Retina (tissue), 1 donor: ENCODE measurements at regions not wholly inside any gene's neighbourhood (a gene's known extent, or its start where the extent isn't known, plus 50 kb on each side); places are given as distances from the start of the nearest gene placed in this dataset.
"Not testable (repeated sequence)": the region's sequence is repeated elsewhere in the genome, so short reads cannot be mapped to it uniquely, and the experiment has no call there.

Experiments used
- DNase-seq: peaks from one replicate; pipeline ENCODE4 v3.0.0-alpha.2; 2016

DNA sequence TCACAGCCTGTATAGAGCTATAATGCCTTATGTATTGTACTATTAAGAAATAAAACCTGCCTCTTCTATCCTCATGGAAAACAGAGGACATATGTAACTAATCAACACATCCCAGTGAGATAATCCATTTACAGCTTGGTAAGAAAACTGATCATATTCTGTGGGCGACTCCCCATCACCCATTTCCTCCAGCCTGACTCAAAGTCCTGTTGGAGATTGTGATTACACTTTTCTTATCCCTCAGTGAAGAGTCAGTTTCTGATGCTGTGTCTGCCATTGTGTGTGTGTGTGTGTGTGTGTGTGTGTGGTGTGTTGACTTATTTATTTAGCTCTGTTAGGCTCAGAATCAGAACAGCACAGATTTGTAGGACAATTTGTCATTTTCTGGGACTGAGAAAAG lies 212.8 kb downstream of the FGF9 start:
- no peak for DNase-seq

DNA sequence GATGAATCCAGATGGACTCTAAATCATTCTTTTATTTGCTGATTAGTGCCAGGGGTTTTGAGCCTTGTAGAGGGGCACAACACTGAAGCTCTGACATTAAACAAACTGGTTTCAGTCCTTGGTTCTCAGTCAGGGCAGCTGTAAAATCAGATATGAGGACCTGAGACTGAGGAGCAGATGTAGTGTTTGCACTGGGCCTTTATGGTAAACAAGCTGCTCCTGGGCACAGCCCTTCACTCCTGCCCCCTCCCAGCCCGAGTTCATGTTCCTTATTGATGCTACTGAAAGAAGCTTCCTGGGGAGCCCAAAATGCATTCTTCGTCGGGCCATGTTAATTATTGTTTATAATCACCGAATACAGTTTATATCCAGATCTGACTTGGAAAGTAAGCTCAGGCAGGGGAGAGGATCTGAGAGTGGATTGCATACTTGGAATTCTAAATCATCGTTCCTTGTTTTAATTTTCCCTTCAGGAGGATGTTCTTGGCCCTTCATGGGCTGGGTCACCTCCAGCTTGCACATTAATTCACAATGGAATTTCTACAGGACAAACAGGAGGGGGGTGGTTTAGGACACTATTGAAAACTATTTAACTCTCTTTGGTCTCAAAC lies 213.5 kb downstream of the FGF9 start:
- no peak for DNase-seq

DNA sequence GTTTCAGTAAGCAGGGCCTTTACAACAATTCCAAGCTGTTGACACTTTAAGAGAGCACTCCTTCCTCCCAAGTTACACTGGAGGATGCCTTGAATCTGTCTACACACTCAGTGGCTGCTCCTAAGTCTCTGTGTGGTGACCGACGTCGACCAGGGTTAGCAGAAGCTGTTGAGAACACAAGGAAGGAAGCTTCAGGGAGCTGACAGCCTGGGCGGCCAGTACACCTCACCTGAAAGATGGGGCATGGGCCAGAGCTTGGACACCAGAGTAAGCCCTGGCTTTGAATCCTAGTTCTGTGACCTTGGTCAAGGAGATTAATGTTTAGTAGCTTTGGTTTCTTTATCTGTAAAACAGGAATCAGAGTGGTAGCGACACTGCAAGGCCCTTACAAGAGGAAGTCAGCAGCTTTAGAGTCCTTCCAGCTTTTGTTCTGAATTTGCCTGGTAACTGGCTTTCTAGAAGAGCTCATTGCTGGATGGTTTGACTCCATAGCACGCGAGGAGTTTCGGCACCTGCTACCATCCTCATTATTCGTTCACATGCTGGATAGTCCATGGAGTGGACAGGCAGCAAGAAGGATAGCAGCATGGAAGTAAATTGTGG lies 214.2 kb downstream of the FGF9 start:
- DNase-seq = no peak

DNA sequence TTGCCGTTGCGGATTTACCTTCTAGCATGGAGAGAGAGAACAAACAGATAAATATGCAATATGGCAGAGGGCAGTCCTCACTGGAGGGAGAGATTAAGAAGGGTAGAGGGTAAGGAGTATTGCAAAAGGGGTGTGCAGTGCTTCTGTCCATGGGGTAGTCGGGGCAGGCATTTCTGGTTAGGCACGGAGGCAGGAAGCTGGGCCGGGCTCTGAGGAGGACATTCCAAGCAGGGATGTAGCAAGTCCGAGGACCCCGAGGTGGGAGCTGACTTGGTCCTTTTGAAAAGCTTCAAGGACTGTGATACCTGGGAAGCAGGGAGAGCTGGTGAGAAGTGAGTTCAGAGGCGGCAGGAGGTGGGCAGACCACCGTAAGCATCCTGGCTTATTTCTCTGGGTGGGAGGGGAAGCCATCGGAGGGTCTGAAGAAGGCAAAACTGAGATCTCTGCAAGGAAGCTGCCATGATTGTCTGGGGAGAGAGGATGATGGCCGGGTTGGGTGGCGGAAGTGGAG lies 214.9 kb downstream of the FGF9 start:
- DNase-seq = no peak

DNA sequence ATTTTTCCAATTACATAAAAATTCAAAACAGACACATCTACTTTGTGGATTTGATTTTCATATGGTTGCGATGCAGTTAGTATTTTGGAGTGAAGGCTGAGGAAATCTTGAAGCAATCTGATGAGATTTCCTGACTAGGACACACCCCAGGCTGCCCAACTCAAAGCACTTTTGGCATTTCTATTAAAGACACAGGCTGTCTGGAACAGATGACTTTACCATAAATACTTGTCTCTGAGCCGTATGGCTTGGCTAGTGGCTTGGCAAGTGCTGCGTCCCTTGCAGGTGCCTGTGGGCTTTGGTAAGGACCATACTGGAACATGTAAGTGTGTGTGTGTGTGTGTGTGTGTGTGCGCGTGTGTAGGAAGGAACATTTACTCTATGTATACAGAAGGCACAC lies 218.8 kb downstream of the FGF9 start:
- no peak for DNase-seq

DNA sequence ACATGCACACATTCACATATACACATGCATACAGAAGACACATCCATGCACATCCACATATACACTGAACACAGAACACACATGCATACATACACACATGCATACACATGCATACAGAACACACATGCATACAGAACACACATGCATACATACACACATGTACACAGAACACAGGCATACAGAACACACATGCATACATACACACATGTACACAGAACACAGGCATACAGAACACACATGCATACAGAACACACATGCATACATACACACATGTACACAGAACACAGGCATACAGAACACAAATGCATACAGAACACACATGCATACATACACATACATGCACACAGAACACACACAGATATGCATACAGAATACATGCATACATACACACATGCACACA lies 219.3 kb downstream of the FGF9 start:
- DNase-seq = not testable (repeated sequence)

DNA sequence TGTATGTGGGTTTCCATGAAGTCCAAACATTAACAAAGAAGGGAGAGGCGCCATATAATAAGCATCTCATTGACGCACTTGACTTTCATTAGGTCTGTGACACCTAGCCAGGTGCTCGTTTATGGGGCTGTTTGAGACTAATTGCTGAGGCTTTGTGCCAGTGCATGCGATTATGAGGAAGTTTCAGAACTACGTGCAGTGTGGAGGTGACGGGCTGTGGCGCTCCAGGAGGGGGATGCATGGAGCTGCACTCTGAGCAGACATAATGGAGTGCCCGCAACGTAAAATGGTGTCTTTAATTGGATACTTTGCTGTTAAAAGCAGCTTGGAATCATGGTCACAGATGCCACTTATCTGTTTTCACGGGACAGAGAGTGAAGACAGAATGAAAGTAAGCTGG lies 223.2 kb downstream of the FGF9 start:
- DNase-seq = no peak

DNA sequence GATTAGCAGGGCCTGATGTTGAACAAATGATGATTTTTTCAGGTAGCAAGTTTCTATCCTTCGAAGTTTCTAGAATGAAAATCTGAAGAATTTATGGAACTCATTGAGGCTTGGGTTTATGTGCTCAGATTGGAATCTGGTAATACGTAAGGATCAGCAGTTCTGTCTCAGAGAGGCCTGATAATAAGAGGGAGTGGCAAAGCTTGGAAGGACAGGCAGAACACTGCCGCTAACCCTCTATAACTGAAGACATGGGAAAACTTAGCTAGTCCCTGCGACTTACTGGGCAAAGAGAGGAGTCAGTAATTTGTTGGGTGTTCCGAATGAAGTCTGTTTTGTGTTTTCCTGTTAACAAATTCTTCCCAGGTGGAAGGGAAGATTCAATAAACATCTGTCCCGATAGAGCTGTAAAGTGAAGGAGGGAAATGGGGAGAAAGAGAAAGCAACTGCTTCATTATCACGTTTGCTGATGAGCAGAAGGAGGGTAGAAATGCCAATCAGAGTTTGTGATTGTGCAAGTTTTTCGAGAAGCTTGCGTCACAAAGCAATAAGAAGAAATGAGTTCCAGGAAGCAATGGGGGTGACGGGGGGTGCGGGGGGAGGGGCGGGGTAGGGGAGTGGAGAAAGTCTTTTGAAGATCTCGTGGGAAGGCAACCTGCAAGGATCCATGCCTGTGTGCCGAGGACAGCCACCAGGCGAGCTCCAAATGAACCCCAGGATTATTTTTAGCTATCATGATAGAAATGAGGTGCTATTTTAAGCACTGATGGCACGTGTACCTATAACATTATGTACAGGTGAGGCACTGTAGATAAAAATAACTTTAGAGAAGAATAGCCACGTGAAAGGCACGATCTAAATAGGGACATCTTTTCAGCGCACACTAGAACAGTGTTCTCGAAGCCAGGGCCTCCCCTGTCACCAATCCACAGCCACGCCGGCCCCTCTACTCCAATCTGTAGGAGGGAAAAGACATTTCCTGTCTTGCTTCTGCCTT lies 224.1 kb downstream of the FGF9 start:
- DNase-seq = no peak

DNA sequence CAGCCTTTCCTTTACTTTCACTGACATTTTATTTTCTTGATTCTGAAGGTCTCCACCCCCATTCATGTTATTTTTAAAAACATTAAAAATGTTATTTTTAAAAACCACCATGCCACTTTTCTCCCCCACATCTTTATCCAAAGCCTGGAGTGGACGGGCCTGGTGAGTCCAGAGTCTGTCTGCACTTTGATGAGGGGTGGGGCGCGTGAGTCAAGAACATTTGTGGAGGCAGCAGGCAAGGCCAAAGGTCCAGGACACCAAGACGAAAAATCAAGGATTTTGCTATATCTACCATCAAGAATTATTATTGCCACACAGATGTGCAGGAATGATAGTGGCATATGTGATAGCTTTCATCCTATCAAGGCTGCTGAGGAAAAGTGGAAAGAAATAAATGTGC lies 224.9 kb downstream of the FGF9 start:
- no peak for DNase-seq

DNA sequence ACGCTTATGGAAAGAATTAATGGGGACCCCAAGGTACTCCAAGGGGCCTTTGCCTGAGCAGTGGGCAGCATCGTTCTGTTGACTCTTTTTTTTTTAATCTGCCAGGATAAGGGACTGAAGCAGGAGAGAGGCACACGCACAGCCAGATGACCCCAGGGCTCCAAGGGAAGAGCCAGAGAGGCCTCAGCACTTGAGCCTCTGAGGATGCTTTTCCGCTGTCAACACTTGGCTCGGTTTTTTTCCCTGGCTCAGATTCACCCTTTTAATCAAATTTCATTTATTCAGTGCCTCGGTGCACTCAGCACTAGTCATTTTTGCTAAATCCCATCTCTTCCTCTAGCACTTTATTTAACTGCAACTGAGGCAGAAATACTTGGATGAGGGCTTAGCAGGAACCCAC lies 226.3 kb downstream of the FGF9 start:
- no peak for DNase-seq

DNA sequence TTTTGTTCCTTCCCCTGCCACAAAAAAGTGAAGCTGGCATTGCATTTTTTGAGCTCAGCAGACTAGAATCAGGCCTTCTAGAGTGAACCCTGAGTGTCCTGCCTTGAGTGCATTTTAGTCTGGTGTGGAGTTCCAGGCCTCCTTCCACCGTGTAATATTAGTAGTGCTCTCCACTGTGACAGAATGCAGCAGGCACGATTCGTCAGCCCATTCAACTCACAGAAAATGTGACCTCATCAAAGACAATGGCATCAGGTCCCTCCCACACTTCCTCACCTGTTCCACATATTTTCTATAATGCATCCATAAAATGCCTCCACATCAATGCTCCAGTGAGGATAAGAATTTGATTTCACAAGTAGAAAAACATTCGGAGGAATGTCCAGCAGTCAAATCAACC lies 227.6 kb downstream of the FGF9 start:
- no peak for DNase-seq

DNA sequence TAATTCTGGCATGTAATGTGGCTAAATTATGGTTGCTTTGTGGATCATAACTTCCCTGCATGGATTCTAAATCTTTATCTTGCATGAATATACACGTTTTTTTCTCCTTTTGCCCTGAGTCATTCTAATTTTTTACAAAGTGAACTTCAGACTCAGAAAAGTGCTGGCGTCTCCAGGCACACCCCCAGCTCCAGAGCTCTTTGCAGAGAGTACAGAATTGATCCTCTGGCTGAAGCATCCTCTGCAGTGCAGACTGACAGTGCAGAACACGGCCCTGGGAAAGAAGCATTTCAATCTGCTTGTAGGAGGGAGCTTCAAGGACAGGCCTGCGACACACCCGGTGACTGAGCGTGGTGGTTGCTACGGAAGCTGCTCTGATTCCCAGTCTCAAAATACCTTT lies 228.1 kb downstream of the FGF9 start:
- no peak for DNase-seq

DNA sequence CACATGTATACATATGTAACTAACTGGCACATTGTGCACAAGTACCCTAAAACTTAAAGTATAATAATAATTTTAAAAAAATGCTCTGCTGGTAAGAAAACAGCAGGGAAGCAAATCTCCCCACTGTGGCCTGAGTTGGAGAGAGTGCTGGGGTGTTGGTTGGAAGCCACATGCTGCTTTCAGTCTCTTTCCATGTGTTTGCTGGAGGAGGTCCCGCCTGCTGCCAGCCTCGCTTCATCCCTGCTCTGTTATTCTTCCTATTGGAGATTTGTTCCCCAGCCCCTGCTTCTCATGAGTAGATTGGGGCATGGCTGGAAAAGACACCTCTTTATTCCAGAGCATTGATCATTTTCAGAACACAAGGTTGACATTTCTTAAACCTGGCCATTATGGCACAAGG lies 230.5 kb downstream of the FGF9 start:
- DNase-seq = no peak

DNA sequence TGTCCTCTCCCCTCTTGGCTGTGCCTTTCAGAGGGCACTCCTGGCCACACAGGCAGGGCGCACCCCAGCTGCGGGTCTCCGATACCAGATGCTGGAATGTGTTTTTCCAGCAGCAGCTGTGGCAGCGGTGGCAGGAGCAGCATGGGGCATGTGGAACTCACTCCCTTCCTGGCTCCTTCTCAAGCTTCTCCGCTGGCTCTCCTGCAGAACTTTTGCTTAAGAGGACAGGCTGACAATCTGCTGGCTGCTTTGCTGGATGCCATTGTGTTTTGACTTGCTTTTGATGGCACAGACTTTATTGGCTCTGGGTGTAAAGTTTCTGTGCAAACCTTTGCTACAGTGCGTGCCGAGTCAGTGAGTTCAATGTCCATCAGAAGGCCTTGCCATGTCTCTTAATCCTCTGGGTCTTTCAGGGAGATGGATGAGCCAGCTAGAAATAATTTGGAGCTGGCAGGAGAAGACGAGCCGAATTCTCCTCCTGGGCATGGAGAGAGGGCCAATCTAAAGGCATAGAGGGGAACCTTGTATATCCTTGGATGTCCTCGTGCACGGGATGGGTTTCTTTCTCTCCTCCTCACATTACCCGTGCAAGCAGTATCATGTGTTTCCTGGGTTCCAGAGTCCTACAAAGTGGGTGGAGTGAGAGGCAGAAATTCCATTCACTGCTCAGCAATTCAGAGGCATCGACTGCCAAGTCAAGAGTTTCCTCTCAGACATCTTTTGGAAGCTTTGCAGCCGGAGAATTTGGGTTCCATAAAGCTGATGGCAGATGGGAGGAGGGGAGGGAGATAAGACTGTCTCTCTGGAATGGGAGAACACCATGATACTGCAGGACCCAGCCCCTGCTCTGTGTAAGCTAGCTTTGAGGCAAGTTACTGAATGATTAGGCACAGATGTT lies 231.2 kb downstream of the FGF9 start:
- DNase-seq = no peak

DNA sequence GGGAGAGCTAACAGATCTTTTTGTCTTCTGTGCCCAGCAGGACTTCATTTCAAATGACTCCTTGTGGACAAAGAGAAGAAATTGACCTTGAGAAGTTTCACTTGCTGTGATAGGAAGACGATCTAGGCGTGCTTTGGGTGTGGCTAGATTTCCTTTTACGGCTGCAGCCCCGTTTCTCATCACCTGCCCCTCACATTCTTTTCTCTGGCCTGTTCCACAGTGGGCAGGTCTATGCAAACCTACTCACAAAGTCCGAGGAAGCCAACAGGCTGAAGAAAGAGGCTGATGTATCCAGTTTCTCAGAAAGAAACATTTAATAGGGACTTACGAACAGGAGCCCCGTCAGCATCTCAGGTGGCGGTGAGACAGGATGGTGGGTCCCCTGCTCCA lies 231.8 kb downstream of the FGF9 start:
- DNase-seq = no peak

DNA sequence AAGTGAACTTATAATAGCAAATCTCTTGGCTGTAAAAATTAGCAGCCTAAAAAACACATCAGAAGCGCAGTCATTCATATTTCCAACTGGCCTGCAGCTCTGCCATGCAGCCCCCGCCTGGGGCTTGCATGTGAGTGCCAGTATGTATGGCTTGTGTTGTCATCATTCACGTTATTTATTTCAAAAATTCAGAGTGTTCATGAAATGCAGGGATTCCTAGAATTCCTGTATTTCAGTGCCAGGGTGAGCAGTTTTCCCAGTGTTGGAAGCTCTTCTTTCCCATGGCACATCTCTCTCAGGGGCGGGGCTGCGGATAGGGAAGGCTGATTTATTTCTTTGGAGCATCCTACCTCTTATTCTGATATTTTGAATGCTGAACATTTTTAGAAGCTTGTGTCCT lies 234.6 kb downstream of the FGF9 start:
- no peak for DNase-seq

DNA sequence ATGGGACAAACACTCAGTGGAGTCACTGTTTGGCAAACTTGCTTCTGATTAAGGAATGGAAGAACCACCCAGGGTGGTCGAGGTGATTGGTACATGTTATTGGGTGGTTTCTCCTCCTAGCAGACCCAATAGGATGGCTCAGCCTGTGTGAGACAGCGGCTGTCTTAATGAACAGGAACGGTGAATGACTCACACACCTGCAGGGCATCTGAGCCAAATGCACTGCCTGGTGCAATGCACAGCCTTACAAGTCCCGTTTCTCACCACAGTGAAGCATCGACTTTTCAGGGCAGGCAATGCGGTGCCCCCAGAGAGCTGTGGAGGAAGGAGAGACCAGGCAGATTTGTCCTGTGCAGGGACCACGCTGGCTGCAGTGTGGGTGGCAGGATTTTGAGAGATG lies 238.5 kb downstream of the FGF9 start:
- DNase-seq = no peak

DNA sequence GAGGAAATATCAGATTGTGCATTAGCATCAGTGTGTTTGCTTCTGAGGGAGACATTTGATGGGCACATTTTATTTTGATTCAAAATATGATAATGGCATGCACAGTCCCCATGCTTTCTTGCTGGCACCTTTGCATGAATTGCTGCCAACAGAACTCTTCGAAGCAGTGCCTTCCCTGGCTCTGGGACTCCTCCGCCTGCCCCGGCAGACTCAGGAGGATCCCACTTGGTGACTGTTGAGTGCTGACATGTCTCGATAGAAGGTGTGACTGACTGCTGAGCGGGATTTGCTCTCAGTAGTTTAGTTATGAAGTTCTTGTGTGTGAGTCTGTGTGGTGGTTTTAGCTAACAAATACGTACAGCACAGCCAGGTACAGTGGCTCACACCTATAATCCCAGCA lies 239.7 kb downstream of the FGF9 start:
- no peak for DNase-seq

DNA sequence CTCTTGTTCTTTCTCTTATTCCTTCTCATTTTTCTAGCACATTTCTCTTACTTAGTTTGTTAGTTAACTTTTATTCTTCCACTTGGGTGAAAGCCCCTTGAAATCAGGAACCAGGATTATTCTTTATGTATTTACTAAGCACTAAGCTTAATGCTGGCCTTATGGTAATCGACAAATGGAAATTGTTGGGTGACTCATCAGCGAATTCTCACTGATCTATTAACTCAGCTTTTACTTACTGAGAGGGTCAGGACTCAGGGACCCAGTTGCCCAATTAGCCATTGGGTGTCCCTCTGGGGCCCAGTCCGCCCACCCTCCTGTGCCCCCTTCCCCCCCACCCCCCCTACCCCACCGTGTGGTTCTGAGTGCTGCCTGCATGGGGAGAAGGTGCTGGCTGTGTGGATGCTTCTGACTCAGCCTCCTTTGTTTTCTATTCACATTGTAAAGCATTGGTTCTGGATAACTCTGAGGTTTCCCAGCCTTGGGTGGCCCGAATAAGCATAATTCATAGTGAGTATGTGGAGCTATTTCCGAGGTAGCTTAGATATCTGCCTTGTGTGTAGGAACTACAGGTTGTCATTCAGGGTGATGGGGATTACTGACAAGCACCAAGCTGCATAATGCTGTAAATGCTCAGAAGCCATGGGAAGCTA lies 240.9 kb downstream of the FGF9 start:
- no peak for DNase-seq

DNA sequence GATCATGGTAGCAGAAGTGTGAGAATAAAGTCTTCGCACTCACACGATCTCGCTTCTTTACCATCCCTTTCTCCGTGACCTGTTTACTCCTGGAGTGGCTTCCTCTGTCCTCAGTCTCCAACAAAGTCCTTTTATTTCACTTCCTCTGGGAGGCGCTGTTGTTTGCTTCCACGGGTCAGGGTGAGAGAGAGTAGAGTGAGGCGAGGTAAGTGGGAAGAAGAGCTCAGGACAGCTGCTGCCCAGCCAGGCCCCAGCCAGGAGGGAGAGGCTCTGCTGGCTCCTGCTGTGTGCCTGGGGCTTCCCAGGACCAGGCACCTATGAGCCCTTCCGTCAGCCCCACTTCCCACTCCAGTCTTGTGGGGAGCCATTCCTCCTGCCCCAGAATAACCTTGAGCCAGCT lies 242.1 kb downstream of the FGF9 start:
- DNase-seq = no peak

DNA sequence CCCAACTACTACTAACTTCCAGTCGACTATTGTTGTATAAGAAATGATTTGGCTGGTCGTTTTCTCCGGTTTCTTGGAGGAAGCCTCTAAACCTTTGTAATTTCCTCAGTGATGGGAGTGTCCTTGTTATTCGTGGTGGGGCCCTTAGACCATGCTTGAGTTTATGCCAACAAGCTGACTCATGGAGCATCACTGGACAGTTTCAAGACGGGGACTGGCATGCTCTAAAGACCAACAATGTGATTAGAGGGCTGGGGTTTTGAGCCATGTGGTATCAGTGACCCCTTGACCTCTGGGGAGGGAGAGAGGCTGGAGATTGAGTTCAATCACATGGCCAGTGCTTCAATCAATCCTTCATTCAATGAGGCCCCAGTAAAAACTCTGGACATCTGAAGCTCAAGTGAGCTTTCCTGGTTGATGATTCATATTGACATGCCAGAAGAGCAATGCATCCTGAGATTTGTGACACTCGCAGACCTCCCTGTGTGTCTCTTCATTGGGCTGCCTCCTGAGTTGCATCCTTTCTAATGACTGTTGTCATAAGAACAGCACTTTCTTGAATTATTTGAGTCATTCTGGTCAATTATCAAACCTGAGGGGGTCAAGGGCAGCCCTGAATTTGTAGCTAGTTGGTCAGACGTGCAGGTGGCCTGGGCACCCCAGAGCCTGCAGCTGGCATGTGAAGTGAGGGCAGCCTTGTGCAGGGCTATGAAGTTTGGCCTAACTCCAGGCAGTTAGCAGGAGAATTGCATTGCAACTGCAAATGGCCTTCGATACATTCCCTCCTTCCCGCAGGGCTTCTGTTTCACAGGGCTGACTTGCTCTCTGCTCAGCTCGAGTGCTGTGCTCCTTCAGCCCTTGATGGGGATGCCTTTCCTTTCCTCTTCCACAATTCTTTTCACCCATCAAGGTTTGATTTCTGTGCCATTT lies 246.5 kb downstream of the FGF9 start:
- DNase-seq = no peak
